ENCODE measurements at regions not wholly inside any gene's neighbourhood (a gene's known extent, or its start where the extent isn't known, plus 50 kb on each side); places are given as distances from the start of the nearest gene placed in this dataset.
A peak's percentile ranks its signal among the peaks of the same experiment; 100 is the strongest.

GRCh38 chr7:106729720-106730385 is 68.9 kb upstream of the CCDC71L start:
- Histone ChIP-seq H3K9ac (ENCODE audit: low read length) (no peak overlapping the region), H3K27me3 (ENCODE audit: insufficient read depth, low read length) (no peaks in the 10 kb centered on the region), H4K20me1 (ENCODE audit: insufficient read depth) (no peaks in the 10 kb centered on the region), H3K4me3 (replicated peaks in 1 of 2; ENCODE audit: low read depth in 1 of 2, low read length in 2 of 2) (no peak overlapping the region), H3K27ac (ENCODE audit: low read depth, low read length) (no peak overlapping the region), H3K9me3 (ENCODE audit: control insufficient read depth in 1 of 2, insufficient read depth in 1 of 2, low read depth in 1 of 2, low read length in 2 of 2) (no peaks in the 10 kb centered on the region), H3K36me3 (ENCODE audit: control insufficient read depth in 1 of 2, insufficient read depth in 2 of 2, low read length in 2 of 2) (no peaks in the 10 kb centered on the region), H3K9me2 (ENCODE audit: insufficient read depth) (no peaks in the 10 kb centered on the region), H3K79me2 (ENCODE audit: insufficient read depth, low read length) (no peaks in the 10 kb centered on the region), H3K4me1 (ENCODE audit: control insufficient read depth in 1 of 2, insufficient read depth in 2 of 2, low read length in 2 of 2) (peaks cover 0 to 8% of the 10 kb centered on the region in 2 experiments; a peak in 2 of 4 replicates), H2AFZ (ENCODE audit: low read depth, low read length, poor library complexity, severe bottlenecking) (peak overlapping the region; percentile 19), H3K4me2 (ENCODE audit: low read length) (0 out of 2 replicates have a peak overlapping the region, but pooled peaks have one; percentile 8)
- ChIA-PET POLR2A (interaction anchor here (1.0 kb wide), 2 partner anchors 10 to 13 kb away, joined by 3 read pairs; no protein-coding TSS in a partner anchor), RAD21 (ENCODE audit: low non-redundant PET in 1 of 2, low total read pairs in 2 of 2, uncharacterized antibody in 2 of 2, unreplicated experiment in 2 of 2) (no interaction called here), CTCF (no interaction called here)
- no peak for TF ChIP-seq POLR2AphosphoS5 (IDR thresholded peaks at IDR 0.05; ENCODE audit: low read depth, low read length)
- peak; percentile 23; the same call in 1 of the 2 replicates for TF ChIP-seq CBX3 (IDR thresholded peaks at IDR 0.05; ENCODE audit: low read depth)
- no peak for TF ChIP-seq EZH2phosphoT487 (IDR thresholded peaks at IDR 0.05; ENCODE audit: borderline replicate concordance)
- TF ChIP-seq SP1 (IDR thresholded peaks at IDR 0.05; ENCODE audit: low read depth) = 0 out of 2 replicates have a peak, but pooled peaks have one; percentile 15
- TF ChIP-seq EGR1 (IDR thresholded peaks at IDR 0.05; ENCODE audit: low read depth) = peak; percentile 35; the same call in 1 of the 2 replicates
- TF ChIP-seq YY1 (IDR thresholded peaks at IDR 0.05; ENCODE audit: extremely low read depth, insufficient replicate concordance, low read depth, low read length) = no peak
- TF ChIP-seq ELF1 (IDR thresholded peaks at IDR 0.05; ENCODE audit: borderline replicate concordance, low read depth) = no peak
- no peak for TF ChIP-seq REST (IDR thresholded peaks at IDR 0.05; ENCODE audit: low read depth)
- TF ChIP-seq ZBTB33 (IDR thresholded peaks at IDR 0.05; ENCODE audit: extremely low read depth, insufficient replicate concordance, low read length) = no peak
- ATAC-seq (no peak), DNase-seq (ENCODE audit: low read depth, low spot score) (no peak)
- BruUV-seq (replicated peaks) = no TSS peak
- intact Hi-C loops (cut with micrococcal nuclease) = no loop called here
